ENCODE measurements at regions not wholly inside any gene's neighbourhood (a gene's known extent, or its start where the extent isn't known, plus 50 kb on each side); places are given as distances from the start of the nearest gene placed in this dataset.

GRCh38 chr12:88715673-88716072 is 135.4 kb upstream of the KITLG start:
- TF ChIP-seq POLR2A (IDR thresholded peaks at IDR 0.05), result no peak
- no peak for TF ChIP-seq CTCF (IDR thresholded peaks at IDR 0.05)
